PC-3 (cell line): ENCODE measurements at regions not wholly inside any gene's neighbourhood (a gene's known extent, or its start where the extent isn't known, plus 50 kb on each side); places are given as distances from the start of the nearest gene placed in this dataset.

Experiments
- ATAC-seq: fragments of 200-7000 bp; cut with Tn5 transposase; 2 replicates; pipeline ENCODE4 v1.9.1; 2020; ENCODE audit warnings: mild to moderate bottlenecking, moderate library complexity
- BruUV-seq: library from RNA; stranded (reverse); fragments of 400-500 nt; replicated peaks from 2 replicates; lab custom pipeline; 2021; lab: Mats Ljungman, UMichigan
- CTCF ChIA-PET: fragments of 300-600 bp; sonication (Branson Sonifier 250); formaldehyde crosslinking; loops from one replicate; lab custom pipeline; 2022; ENCODE audit warnings: antibody characterized with exemption; lab: Charles Lee
- POLR2A ChIA-PET: fragments of 300-600 bp; sonication (Branson Sonifier 250); formaldehyde crosslinking; loops from one replicate; lab custom pipeline; 2022; ENCODE audit warnings: antibody characterized with exemption; ENCODE audit not compliant: unreplicated experiment; lab: Charles Lee
- DNase-seq: peaks from one replicate; pipeline ENCODE4 v3.0.0-alpha.2; 2015
- H2AFZ ChIP-seq: fragments of 300-600 bp; sonication (generic); 2 replicates; pipeline ENCODE4 v1.6.0; 2016; ENCODE audit warnings: antibody characterized with exemption, low read length
- H3F3A ChIP-seq: fragments of 300-600 bp; sonication (generic); one replicate; pipeline ENCODE4 v1.6.0; 2017; ENCODE audit warnings: antibody characterized with exemption, low read length, control low read depth, mild to moderate bottlenecking; ENCODE audit not compliant: unreplicated experiment
- H3K27ac ChIP-seq: fragments of 300-600 bp; sonication (generic); 2 replicates; pipeline ENCODE4 v1.5.1; 2016; ENCODE audit warnings: mild to moderate bottlenecking, low read length
- H3K27me3 ChIP-seq: fragments of 300-600 bp; sonication (generic); 2 replicates; pipeline ENCODE4 v1.6.1; 2016; ENCODE audit warnings: low read length, mixed read lengths
- H3K36me3 ChIP-seq: fragments of 300-600 bp; sonication (generic); 2 replicates; pipeline ENCODE4 v1.6.1; 2016; ENCODE audit warnings: low read depth, mixed run types, low read length, mixed read lengths
- H3K4me1 ChIP-seq: fragments of 300-600 bp; sonication (generic); 2 replicates; pipeline ENCODE4 v1.5.1; 2016; ENCODE audit warnings: low read length; ENCODE audit not compliant: insufficient read depth
- H3K4me2 ChIP-seq: fragments of 300-600 bp; sonication (generic); 2 replicates; pipeline ENCODE4 v1.6.0; 2016; ENCODE audit warnings: low read length
- H3K4me3 ChIP-seq: fragments of 300-600 bp; sonication (generic); 2 replicates; pipeline ENCODE4 v1.5.1; 2016; ENCODE audit warnings: mild to moderate bottlenecking, low read length, mixed read lengths
- H3K79me2 ChIP-seq: fragments of 300-600 bp; sonication (generic); 2 replicates; pipeline ENCODE4 v1.6.1; 2017; ENCODE audit warnings: low read length, mixed read lengths
- H3K9ac ChIP-seq: fragments of 300-600 bp; sonication (generic); 2 replicates; pipeline ENCODE4 v1.6.0; 2016; ENCODE audit warnings: mild to moderate bottlenecking, low read length
- H3K9me2 ChIP-seq: fragments of 300-600 bp; sonication (generic); replicated peaks from 2 replicates; pipeline ENCODE4 v1.6.1; 2016; ENCODE audit warnings: mixed run types, low read length, mixed read lengths
- H3K9me3 ChIP-seq: fragments of 300-600 bp; sonication (generic); 2 replicates; pipeline ENCODE4 v1.6.1; 2016; ENCODE audit warnings: low read length, mixed read lengths
- H4K20me1 ChIP-seq: fragments of 300-600 bp; sonication (generic); 2 replicates; pipeline ENCODE4 v1.6.1; 2016; ENCODE audit warnings: low read length, mixed read lengths
- CTCF ChIP-seq: fragments of 300-600 bp; sonication (generic); conservative IDR thresholded peaks from 2 replicates; pipeline ENCODE4 v1.5.1; 2017; ENCODE audit warnings: antibody characterized with exemption, low read depth, mild to moderate bottlenecking, low read length
- EZH2 ChIP-seq: fragments of 300-600 bp; sonication (generic); IDR thresholded peaks from one replicate; pipeline ENCODE4 v1.6.1; 2017; ENCODE audit warnings: antibody characterized with exemption, mild to moderate bottlenecking, low read length; ENCODE audit not compliant: unreplicated experiment
- EZH2phosphoT487 ChIP-seq: fragments of 300-600 bp; sonication (generic); IDR thresholded peaks from 2 replicates; pipeline ENCODE4 v1.6.1; 2018; ENCODE audit warnings: mild to moderate bottlenecking, antibody characterized with exemption, low read length, borderline replicate concordance
- intact Hi-C: fragments of 100-400 bp; cut with micrococcal nuclease; formaldehyde crosslinking; loops from 2 replicates; pipeline ENCODE4 v1.9.0; 2023

DNA sequence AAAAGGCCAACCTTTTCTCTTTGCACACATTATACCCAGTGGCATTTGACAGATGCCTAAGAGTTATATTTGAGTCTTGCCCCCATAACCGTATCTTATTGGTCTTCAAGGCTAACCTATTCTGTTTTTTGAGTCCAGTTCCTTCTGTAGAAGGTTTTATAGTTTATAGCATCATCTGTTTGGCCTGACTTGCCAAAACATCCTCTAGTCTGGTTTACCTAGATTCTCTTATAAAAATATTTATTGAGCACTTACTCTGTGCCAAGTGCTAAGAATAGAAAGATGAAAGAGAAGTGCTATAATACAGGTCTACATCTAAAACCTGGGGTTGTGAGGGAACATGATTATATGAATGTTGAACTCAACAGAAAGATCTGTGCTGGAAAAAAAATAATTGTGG, 55.9 kb upstream of the PIP4K2A start:
- TF ChIP-seq CTCF (no peak), EZH2 (no peak), EZH2phosphoT487 (no peak)
- no peak for ATAC-seq
- H3K27me3 ChIP-seq, result no peaks in the 10 kb centered on the region
- BruUV-seq, result no TSS peak
- no peak overlapping the region for H3K27ac ChIP-seq
- H3K9ac ChIP-seq, result no peak overlapping the region
- no peaks in the 10 kb centered on the region for H3K9me2 ChIP-seq
- no peaks in the 10 kb centered on the region for H4K20me1 ChIP-seq
- CTCF ChIA-PET, result no interaction called here
- H3F3A ChIP-seq, result no peaks in the 10 kb centered on the region
- no peak overlapping the region for H3K4me2 ChIP-seq
- H2AFZ ChIP-seq, result no peak overlapping the region
- H3K4me3 ChIP-seq, result no peak overlapping the region
- H3K9me3 ChIP-seq, result no peaks in the 10 kb centered on the region
- no peaks in the 10 kb centered on the region for H3K36me3 ChIP-seq
- H3K79me2 ChIP-seq, result no peaks in the 10 kb centered on the region
- POLR2A ChIA-PET, result no interaction called here
- no peaks in the 10 kb centered on the region for H3K4me1 ChIP-seq
- no peak for DNase-seq
- intact Hi-C loops, result no loop called here

GRCh38 chr10:22767859-22768258, 53.5 kb upstream of the PIP4K2A start:
- H3K4me1 ChIP-seq, result no peaks in the 10 kb centered on the region
- no peak for ATAC-seq
- H2AFZ ChIP-seq, result no peak overlapping the region
- DNase-seq, result no peak
- POLR2A ChIA-PET, result no interaction called here
- no peaks in the 10 kb centered on the region for H3K9me3 ChIP-seq
- no peaks in the 10 kb centered on the region for H3K79me2 ChIP-seq
- intact Hi-C loops, result no loop called here
- H3K27me3 ChIP-seq, result no peaks in the 10 kb centered on the region
- no peak for TF ChIP-seq CTCF
- TF ChIP-seq EZH2, result no peak
- no peak for TF ChIP-seq EZH2phosphoT487
- BruUV-seq, result no TSS peak
- H3K4me3 ChIP-seq, result no peak overlapping the region
- H3K9me2 ChIP-seq, result no peaks in the 10 kb centered on the region
- H3K9ac ChIP-seq, result no peak overlapping the region
- H3F3A ChIP-seq, result no peaks in the 10 kb centered on the region
- no peak overlapping the region for H3K27ac ChIP-seq
- no peak overlapping the region for H3K4me2 ChIP-seq
- H4K20me1 ChIP-seq, result no peaks in the 10 kb centered on the region
- H3K36me3 ChIP-seq, result no peaks in the 10 kb centered on the region
- CTCF ChIA-PET, result interaction anchor here (0.5 kb wide), 1 partner anchor 196 kb away, joined by 5 read pairs; no protein-coding TSS in a partner anchor

DNA sequence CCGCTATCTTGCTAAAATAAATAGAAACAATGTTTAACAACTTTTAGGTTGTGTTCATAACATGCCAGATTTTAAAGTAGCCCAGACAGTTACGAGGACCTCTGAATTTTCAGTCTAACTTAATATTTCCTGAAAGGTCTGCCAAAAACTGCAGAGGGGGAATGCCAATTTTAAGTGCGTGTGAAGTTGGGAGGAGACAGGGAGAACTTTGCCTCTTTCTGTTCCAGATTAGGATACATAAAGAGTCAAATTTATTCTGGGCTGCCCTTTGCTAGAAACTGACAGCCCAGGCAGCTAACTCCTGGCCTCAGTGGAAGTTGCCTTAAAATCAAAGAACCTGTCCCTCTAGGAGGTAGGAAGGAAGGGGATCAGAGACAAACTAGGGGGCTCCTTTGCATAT, 52.3 kb upstream of the PIP4K2A start:
- no peaks in the 10 kb centered on the region for H4K20me1 ChIP-seq
- TF ChIP-seq EZH2phosphoT487 (no peak), CTCF (no peak), EZH2 (no peak)
- intact Hi-C loops, result no loop called here
- no peak overlapping the region for H3K9ac ChIP-seq
- H3K36me3 ChIP-seq, result no peaks in the 10 kb centered on the region
- no peaks in the 10 kb centered on the region for H3K79me2 ChIP-seq
- CTCF ChIA-PET, result no interaction called here
- no peaks in the 10 kb centered on the region for H3K9me2 ChIP-seq
- no peak overlapping the region for H3K4me3 ChIP-seq
- BruUV-seq, result no TSS peak
- H3K27ac ChIP-seq, result no peak overlapping the region
- no peak overlapping the region for H2AFZ ChIP-seq
- DNase-seq (no peak), ATAC-seq (no peak)
- H3K9me3 ChIP-seq, result no peaks in the 10 kb centered on the region
- POLR2A ChIA-PET, result no interaction called here
- no peaks in the 10 kb centered on the region for H3F3A ChIP-seq
- no peak overlapping the region for H3K4me2 ChIP-seq
- no peaks in the 10 kb centered on the region for H3K27me3 ChIP-seq
- no peaks in the 10 kb centered on the region for H3K4me1 ChIP-seq
